GM10248 (cell line): ENCODE measurements at regions not wholly inside any gene's neighbourhood (a gene's known extent, or its start where the extent isn't known, plus 50 kb on each side); places are given as distances from the start of the nearest gene placed in this dataset.

Experiments
- CTCF ChIA-PET: fragments of 300-600 bp; sonication (Branson Sonifier 250); formaldehyde crosslinking; extraction: SDS; loops from one replicate; lab custom pipeline; 2021; ENCODE audit warnings: antibody characterized with exemption; lab: Yijun Ruan, JAX
- POLR2A ChIA-PET: fragments of 350-650 bp; sonication (Branson Sonifier 250); formaldehyde crosslinking; extraction: SDS; loops from one replicate; lab custom pipeline; 2020; ENCODE audit warnings: antibody characterized with exemption; lab: Yijun Ruan, JAX
- DNase-seq: peaks from one replicate; pipeline ENCODE4 v3.0.0; 2012; ENCODE audit errors: extremely low spot score
- CTCF ChIP-seq: IDR thresholded peaks from 2 replicates; pipeline ENCODE4 v1.5.1; 2012; ENCODE audit warnings: mild to moderate bottlenecking, low read depth; ENCODE audit errors: extremely low read depth, missing control alignments, control extremely low read depth

- POLR2A ChIA-PET = no interaction called here
- CTCF ChIA-PET = no interaction called here
- no peak for TF ChIP-seq CTCF
- DNase-seq = no peak
Observed at GRCh38 chr17:79248843-79249493, 174.3 kb downstream of the ENGASE start.

- TF ChIP-seq CTCF = no peak
Observed at GRCh38 chr17:79246225-79247190, 171.9 kb downstream of the ENGASE start.

GRCh38 chr17:79244665-79245064 lies 170.0 kb downstream of the ENGASE start:
- CTCF ChIA-PET = no interaction called here
- TF ChIP-seq CTCF = no peak

More at GRCh38 chr17:79246225-79247190, 171.9 kb downstream of the ENGASE start:
- ChIA-PET POLR2A (interaction anchor here (0.7 kb wide), 1 partner anchor 1043 kb away, joined by 3 read pairs; no protein-coding TSS in a partner anchor), CTCF (no interaction called here)
- no peak for DNase-seq

GRCh38 chr17:79243996-79244395 lies 169.4 kb downstream of the ENGASE start:
- ChIA-PET POLR2A (no interaction called here), CTCF (no interaction called here)
- DNase-seq = no peak
- TF ChIP-seq CTCF = no peak

More at GRCh38 chr17:79244665-79245064, 170.0 kb downstream of the ENGASE start:
- DNase-seq = no peak
- POLR2A ChIA-PET = no interaction called here

GRCh38 chr17:79243603-79243990 lies 169.0 kb downstream of the ENGASE start:
- no peak for TF ChIP-seq CTCF
- POLR2A ChIA-PET = no interaction called here
- no peak for DNase-seq
- CTCF ChIA-PET = no interaction called here

- POLR2A ChIA-PET = no interaction called here
- TF ChIP-seq CTCF = no peak
- CTCF ChIA-PET = no interaction called here
- no peak for DNase-seq
Observed at GRCh38 chr17:79242873-79243602, 168.4 kb downstream of the ENGASE start.
